ENCODE measurements at regions not wholly inside any gene's neighbourhood (a gene's known extent, or its start where the extent isn't known, plus 50 kb on each side); places are given as distances from the start of the nearest gene placed in this dataset.
"Not testable (repeated sequence)": the region's sequence is repeated elsewhere in the genome, so short reads cannot be mapped to it uniquely, and the experiment has no call there.

GRCh38 chr16:82300374-82300951 lies 130.4 kb upstream of the MPHOSPH6 start:
- no peak for DNase-seq (ENCODE audit: low spot score)

- no peak for DNase-seq (ENCODE audit: low spot score)
Observed at GRCh38 chr16:82298472-82298871, 128.4 kb upstream of the MPHOSPH6 start.

GRCh38 chr16:82295290-82296201 lies 125.5 kb upstream of the MPHOSPH6 start:
- DNase-seq (ENCODE audit: low spot score): no peak

GRCh38 chr16:82293671-82294070 lies 123.6 kb upstream of the MPHOSPH6 start:
- no peak for DNase-seq (ENCODE audit: low spot score)

GRCh38 chr16:82287937-82288336 lies 117.9 kb upstream of the MPHOSPH6 start:
- DNase-seq (ENCODE audit: low spot score): no peak

GRCh38 chr16:82282662-82283061 lies 112.6 kb upstream of the MPHOSPH6 start:
- DNase-seq (ENCODE audit: low spot score): no peak

- no peak for DNase-seq (ENCODE audit: low spot score)
Observed at GRCh38 chr16:82281544-82281943, 111.5 kb upstream of the MPHOSPH6 start.

- DNase-seq (ENCODE audit: low spot score): no peak
Observed at GRCh38 chr16:82280867-82281266, 110.8 kb upstream of the MPHOSPH6 start.

GRCh38 chr16:82275349-82275748 lies 105.3 kb upstream of the MPHOSPH6 start:
- DNase-seq (ENCODE audit: low spot score): not testable (repeated sequence)

GRCh38 chr16:82271636-82272035 lies 101.6 kb upstream of the MPHOSPH6 start:
- DNase-seq (ENCODE audit: low spot score): no peak

- not testable (repeated sequence) for DNase-seq (ENCODE audit: low spot score)
Observed at GRCh38 chr16:82267675-82268074, 97.7 kb upstream of the MPHOSPH6 start.

- no peak for DNase-seq (ENCODE audit: low spot score)
Observed at GRCh38 chr16:82265809-82266208, 95.8 kb upstream of the MPHOSPH6 start.

- no peak for DNase-seq (ENCODE audit: low spot score)
Observed at GRCh38 chr16:82264756-82265155, 94.7 kb upstream of the MPHOSPH6 start.

- peak; percentile 31 for DNase-seq (ENCODE audit: low spot score)
Observed at GRCh38 chr16:82263521-82264143, 93.6 kb upstream of the MPHOSPH6 start.

GRCh38 chr16:82262244-82262643 lies 92.2 kb upstream of the MPHOSPH6 start:
- DNase-seq (ENCODE audit: low spot score): no peak

GRCh38 chr16:82260212-82260795 lies 90.3 kb upstream of the MPHOSPH6 start:
- no peak for DNase-seq (ENCODE audit: low spot score)

GRCh38 chr16:82259731-82260130 lies 89.7 kb upstream of the MPHOSPH6 start:
- no peak for DNase-seq (ENCODE audit: low spot score)

GRCh38 chr16:82257990-82258389 lies 88.0 kb upstream of the MPHOSPH6 start:
- DNase-seq (ENCODE audit: low spot score): no peak

GRCh38 chr16:82252582-82252981 lies 82.6 kb upstream of the MPHOSPH6 start:
- no peak for DNase-seq (ENCODE audit: low spot score)

GRCh38 chr16:82248677-82249076 lies 78.7 kb upstream of the MPHOSPH6 start:
- no peak for DNase-seq (ENCODE audit: low spot score)

GRCh38 chr16:82248012-82248656 lies 78.1 kb upstream of the MPHOSPH6 start:
- DNase-seq (ENCODE audit: low spot score): no peak

- DNase-seq (ENCODE audit: low spot score): no peak
Observed at GRCh38 chr16:82242201-82242600, 72.2 kb upstream of the MPHOSPH6 start.
